Mucosa of stomach (tissue), 1 donor: ENCODE measurements at regions not wholly inside any gene's neighbourhood (a gene's known extent, or its start where the extent isn't known, plus 50 kb on each side); places are given as distances from the start of the nearest gene placed in this dataset.

Experiments used
- H3K27me3 ChIP-seq: one replicate; pipeline ENCODE4 v1.7.0; 2013; ENCODE audit warnings: mild to moderate bottlenecking, low read length; ENCODE audit not compliant: control insufficient read depth, insufficient read depth
- H3K36me3 ChIP-seq: one replicate; pipeline ENCODE4 v1.7.0; 2013; ENCODE audit warnings: low read length; ENCODE audit not compliant: control insufficient read depth, insufficient read depth
- H3K4me1 ChIP-seq: one replicate; pipeline ENCODE4 v1.7.0; 2013; ENCODE audit warnings: mild to moderate bottlenecking, low read length; ENCODE audit not compliant: control insufficient read depth, insufficient read depth
- H3K4me3 ChIP-seq: one replicate; pipeline ENCODE4 v1.7.0; 2013; ENCODE audit warnings: low read length
- H3K9ac ChIP-seq: one replicate; pipeline ENCODE4 v1.7.0; 2013; ENCODE audit warnings: mild to moderate bottlenecking, low read length, moderate library complexity
- H3K9me3 ChIP-seq: one replicate; pipeline ENCODE4 v1.7.0; 2013; ENCODE audit warnings: mild to moderate bottlenecking, low read length, moderate library complexity; ENCODE audit not compliant: control insufficient read depth
- donor health status: Pancreatic carcinoma.

DNA sequence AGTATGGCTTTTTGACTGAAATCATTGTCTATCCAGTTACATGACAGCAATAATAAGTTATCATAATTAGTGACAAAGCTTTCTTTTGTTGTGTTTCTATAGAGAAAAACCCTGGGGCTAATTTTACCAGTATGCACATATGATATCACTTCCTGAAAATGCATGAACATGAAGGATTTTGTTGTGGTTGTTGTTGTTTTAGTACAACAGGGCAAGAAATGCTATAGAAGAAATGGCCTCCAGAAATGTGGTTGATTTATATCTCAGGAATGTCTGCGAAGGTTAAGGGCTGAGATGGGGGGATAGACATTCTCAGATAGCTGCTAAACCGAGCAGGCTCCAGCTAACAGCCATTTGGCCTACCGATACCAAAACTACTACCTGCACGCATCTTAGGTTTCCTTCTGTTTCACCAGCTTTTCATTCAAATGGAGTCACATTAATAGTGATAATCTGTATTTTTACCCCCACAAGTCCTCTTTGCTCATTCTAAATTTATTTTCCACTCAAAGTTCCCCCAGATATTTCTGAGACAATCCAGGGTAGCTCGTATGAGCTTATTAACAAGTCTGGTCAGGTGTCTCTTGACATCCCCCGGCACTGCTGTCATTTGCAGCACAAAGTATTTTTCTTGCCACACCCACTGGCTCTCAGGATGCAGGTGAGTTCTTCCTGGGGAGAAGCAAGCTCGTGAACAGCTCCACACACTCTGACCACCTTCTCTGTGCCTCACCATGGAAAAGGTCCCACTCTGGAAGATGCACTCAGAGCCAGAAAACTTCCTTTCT is 232.4 kb upstream of the GAS1 start:
- Histone ChIP-seq H3K9me3 (no peaks in the 10 kb centered on the region), H3K4me3 (no peak overlapping the region), H3K4me1 (no peaks in the 10 kb centered on the region), H3K9ac (no peak overlapping the region), H3K36me3 (no peaks in the 10 kb centered on the region), H3K27me3 (no peaks in the 10 kb centered on the region)

DNA sequence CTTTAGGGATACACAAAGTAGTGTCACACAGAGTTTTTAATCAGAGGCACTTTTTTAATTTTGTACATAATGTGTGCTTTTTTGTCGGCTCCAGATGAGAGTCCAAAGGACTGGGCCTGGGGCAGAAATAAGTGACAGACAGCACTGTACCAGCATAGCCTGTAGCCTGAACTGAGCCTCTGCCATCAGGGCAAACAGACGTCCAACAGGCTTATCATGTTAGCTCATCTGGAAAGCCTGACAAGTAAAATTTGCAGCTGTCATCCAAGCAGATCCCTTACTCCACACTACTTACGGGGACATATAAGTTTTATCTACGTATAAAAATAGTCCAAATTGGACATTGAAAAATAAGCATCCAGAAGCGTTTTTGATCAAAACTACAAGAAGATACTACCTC is 233.1 kb upstream of the GAS1 start:
- H3K27me3 ChIP-seq, result no peaks in the 10 kb centered on the region

DNA sequence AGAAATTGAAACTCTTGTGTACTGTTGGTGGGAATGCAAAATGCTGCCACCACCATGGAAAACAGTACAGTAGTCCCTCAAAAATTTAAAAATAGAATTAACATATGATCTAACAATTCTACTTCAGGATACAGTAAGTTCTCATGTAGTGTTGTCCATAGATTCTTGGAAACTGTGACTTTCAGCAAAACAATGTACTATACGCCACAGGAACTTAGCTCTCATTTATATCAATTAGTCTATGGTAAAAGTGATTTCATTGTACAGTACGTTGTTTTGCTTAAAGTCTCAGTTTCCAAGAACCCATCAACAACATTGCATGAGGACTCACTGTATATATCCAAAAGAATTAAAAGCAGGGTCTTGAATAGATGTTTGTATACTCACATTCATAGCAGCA is 233.5 kb upstream of the GAS1 start:
- Histone ChIP-seq H3K4me3 (no peak overlapping the region), H3K9me3 (no peaks in the 10 kb centered on the region), H3K36me3 (no peaks in the 10 kb centered on the region), H3K4me1 (no peaks in the 10 kb centered on the region), H3K27me3 (no peaks in the 10 kb centered on the region), H3K9ac (no peak overlapping the region)

More for the DNA sequence above, 233.1 kb upstream of the GAS1 start:
- Histone ChIP-seq H3K36me3 (no peaks in the 10 kb centered on the region), H3K4me1 (no peaks in the 10 kb centered on the region), H3K4me3 (no peak overlapping the region), H3K9me3 (no peaks in the 10 kb centered on the region), H3K9ac (no peak overlapping the region)

DNA sequence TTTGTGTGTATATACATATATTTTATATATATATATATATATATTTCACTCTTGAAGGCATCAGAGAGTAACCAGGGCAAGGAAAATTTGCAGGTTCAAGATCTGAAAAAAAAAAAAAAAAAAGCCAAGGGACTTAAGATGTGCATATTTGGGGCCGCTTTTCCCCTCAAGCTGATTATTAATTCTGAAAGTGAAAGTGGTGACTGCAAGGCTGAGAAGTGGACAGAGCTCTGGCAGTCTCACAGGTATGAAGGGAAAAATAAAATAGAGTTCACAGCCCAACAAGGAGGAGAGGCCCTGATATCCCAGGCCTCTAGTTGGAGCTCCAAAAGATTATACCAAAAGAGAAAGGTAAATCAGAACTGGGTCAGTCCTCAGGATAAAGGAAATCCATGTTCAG is 234.4 kb upstream of the GAS1 start:
- no peaks in the 10 kb centered on the region for H3K27me3 ChIP-seq
- H3K4me3 ChIP-seq, result no peak overlapping the region
- H3K9me3 ChIP-seq, result no peaks in the 10 kb centered on the region
- H3K9ac ChIP-seq, result no peak overlapping the region
- no peaks in the 10 kb centered on the region for H3K4me1 ChIP-seq
- H3K36me3 ChIP-seq, result no peaks in the 10 kb centered on the region

DNA sequence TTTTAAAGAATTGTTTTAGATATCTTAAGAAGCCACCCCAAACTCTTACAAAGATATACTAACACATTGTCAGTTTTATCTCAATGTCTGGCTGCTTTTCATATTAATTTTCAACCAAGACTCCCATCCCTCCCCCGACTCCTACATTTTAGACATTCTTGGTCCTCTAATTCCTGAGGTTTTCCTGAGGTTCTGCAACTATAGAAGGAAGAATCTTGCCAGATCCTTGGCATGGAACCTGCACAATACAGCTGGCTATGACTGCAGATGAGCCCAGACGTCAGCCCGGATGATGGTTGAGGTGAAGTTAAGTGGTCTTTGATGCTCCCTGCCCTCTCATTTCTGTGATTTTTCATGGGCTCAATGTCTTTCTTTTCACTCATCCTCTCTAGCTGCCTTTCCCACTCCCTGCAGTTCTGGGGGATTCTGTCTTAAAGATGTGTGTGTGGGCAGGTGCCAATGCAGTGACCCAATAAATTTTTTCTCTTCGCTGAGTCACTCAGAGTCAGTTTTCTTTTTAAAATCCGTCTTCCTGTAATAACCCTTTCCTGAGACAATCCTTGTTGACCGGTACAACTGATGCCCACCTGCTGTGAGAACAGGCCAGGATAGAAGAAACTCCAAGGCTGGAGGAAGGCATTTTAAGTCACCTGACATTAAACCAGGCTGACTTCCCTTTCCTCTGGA is 237.8 kb upstream of the GAS1 start:
- Histone ChIP-seq H3K9me3 (no peaks in the 10 kb centered on the region), H3K36me3 (no peaks in the 10 kb centered on the region), H3K4me1 (no peaks in the 10 kb centered on the region), H3K9ac (no peak overlapping the region), H3K4me3 (no peak overlapping the region), H3K27me3 (no peaks in the 10 kb centered on the region)

DNA sequence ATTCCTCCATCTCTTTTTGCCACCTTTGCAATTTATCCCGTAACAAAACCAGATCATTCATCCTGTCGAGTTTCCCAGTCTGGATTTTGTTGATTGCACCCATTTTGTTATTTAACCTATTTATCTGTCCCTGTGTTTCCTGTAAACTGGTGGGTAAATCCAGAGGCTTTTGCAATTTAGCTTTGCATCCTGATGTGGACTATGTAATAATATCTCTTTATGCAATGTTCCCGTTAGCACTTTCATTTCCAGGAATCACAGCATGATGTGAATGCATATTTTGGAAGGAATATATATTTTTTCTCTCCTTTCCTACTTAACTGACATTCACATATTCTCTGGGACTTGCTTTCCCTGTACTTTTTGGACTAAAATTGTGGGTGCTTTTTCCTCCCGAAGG is 240.3 kb upstream of the GAS1 start:
- Histone ChIP-seq H3K9me3 (no peaks in the 10 kb centered on the region), H3K4me3 (no peak overlapping the region), H3K4me1 (no peaks in the 10 kb centered on the region), H3K27me3 (no peaks in the 10 kb centered on the region), H3K9ac (no peak overlapping the region), H3K36me3 (no peaks in the 10 kb centered on the region)

GRCh38 chr9:87189006-87189405 is 241.7 kb upstream of the GAS1 start:
- Histone ChIP-seq H3K9me3 (no peaks in the 10 kb centered on the region), H3K9ac (no peak overlapping the region), H3K4me1 (no peaks in the 10 kb centered on the region), H3K27me3 (no peaks in the 10 kb centered on the region), H3K36me3 (no peaks in the 10 kb centered on the region), H3K4me3 (no peak overlapping the region)

- Histone ChIP-seq H3K27me3 (no peaks in the 10 kb centered on the region), H3K4me1 (no peaks in the 10 kb centered on the region), H3K36me3 (no peaks in the 10 kb centered on the region), H3K4me3 (no peak overlapping the region), H3K9me3 (no peaks in the 10 kb centered on the region), H3K9ac (no peak overlapping the region)
Observed at GRCh38 chr9:87193151-87193550, 245.8 kb upstream of the GAS1 start.

DNA sequence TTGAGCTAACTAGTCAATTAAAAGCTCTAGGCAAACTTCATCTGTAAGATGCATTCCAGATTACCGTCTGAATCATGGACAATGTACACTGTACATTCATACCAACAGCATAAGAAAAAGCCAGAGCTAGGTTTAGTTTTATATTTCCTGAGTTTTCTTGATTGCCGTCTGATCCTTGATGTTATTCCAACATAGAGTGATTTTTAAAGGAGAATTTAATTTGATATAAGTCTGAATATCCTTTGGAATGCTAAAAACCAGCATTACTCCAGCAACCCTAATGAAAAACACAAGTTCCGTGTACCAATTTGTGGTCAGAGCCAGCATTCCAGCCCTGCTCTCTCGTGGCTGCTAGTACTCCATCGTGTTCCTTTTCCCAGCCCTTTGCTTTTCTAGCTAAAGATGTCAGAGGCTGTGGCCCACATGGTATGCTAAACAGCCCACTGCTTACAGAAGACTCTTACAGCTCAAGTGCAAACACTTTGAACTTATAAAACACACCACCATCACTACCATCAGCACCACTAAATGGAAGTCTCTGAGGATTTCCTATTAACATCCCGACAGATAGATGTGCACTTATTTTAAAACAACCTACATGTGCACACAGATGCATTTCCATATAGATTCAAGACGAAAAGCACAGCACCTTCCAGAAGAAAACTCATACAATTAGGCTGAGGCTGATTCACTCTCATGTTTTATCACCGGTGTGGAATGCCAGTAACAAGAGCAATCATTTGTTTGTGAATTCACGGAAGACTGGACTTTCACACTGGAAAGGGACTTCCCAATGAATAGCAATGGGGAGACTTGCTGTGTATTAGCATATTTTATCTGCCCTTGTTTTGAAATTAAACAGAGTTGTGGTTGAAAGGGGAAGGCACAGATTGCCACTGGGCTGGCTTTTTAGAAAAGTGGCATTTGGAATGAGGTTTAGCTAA is 246.9 kb upstream of the GAS1 start:
- Histone ChIP-seq H3K27me3 (no peaks in the 10 kb centered on the region), H3K36me3 (no peaks in the 10 kb centered on the region), H3K4me3 (no peak overlapping the region), H3K9ac (no peak overlapping the region), H3K4me1 (no peaks in the 10 kb centered on the region), H3K9me3 (no peaks in the 10 kb centered on the region)

DNA sequence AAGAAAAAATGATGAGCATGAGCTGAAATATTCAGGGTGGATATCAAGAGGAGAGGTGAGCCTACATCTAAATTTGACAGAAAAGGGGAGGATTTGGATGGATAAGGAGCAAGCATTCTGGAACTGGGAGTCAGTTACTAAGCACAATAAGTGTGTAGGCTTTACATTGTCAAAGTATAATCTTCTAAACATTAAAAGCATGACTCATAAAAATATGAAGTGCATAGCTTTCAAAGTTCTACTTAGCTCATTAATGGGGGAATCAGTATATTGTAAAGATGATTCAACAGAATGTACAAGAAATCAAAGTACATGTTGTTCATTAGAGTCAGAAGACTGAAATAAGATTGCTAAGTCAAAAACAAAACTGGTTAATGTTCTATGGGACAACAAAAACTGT is 248.0 kb upstream of the GAS1 start:
- Histone ChIP-seq H3K4me3 (no peak overlapping the region), H3K36me3 (no peaks in the 10 kb centered on the region), H3K9me3 (no peaks in the 10 kb centered on the region), H3K27me3 (no peaks in the 10 kb centered on the region), H3K4me1 (no peaks in the 10 kb centered on the region), H3K9ac (no peak overlapping the region)

GRCh38 chr9:87197349-87198130 is 250.2 kb upstream of the GAS1 start:
- Histone ChIP-seq H3K27me3 (no peaks in the 10 kb centered on the region), H3K4me3 (no peak overlapping the region), H3K9me3 (no peaks in the 10 kb centered on the region), H3K9ac (no peak overlapping the region), H3K36me3 (no peaks in the 10 kb centered on the region), H3K4me1 (no peaks in the 10 kb centered on the region)
